GM23338 (cell line): ENCODE measurements at regions not wholly inside any gene's neighbourhood (a gene's known extent, or its start where the extent isn't known, plus 50 kb on each side); places are given as distances from the start of the nearest gene placed in this dataset.

Source experiments
- ATAC-seq: fragments of 200-7000 bp; cut with Tn5 transposase; 3 replicates; pipeline ENCODE4 v1.9.1; 2020
- DNase-seq: peaks from one replicate; pipeline ENCODE4 v3.0.0-alpha.2; 2015; ENCODE audit warnings: low spot score
- H2AFZ ChIP-seq: fragments of 200-600 bp; sonication (generic); 2 replicates; pipeline ENCODE4 v1.8.0; 2016; ENCODE audit warnings: antibody characterized with exemption, mild to moderate bottlenecking, moderate library complexity
- H3F3A ChIP-seq: fragments of 200-600 bp; sonication (generic); replicated peaks from 2 replicates; pipeline ENCODE4 v1.8.0; 2017; ENCODE audit warnings: antibody characterized with exemption, mixed run types, low read depth
- H3K27ac ChIP-seq: fragments of 200-600 bp; sonication (generic); 2 replicates; pipeline ENCODE4 v1.6.1; 2016; ENCODE audit warnings: low read depth
- H3K27me3 ChIP-seq: fragments of 200-600 bp; sonication (generic); 2 replicates; pipeline ENCODE4 v1.8.0; 2016; ENCODE audit warnings: mild to moderate bottlenecking, mixed run types, moderate library complexity; ENCODE audit not compliant: insufficient read depth
- H3K36me3 ChIP-seq: fragments of 200-600 bp; sonication (generic); 2 replicates; pipeline ENCODE4 v1.8.0; 2016; ENCODE audit warnings: mild to moderate bottlenecking; ENCODE audit not compliant: insufficient read depth
- H3K4me1 ChIP-seq: fragments of 200-600 bp; sonication (generic); 2 replicates; pipeline ENCODE4 v1.8.0; 2016; ENCODE audit warnings: mild to moderate bottlenecking, moderate library complexity; ENCODE audit not compliant: insufficient read depth
- H3K4me2 ChIP-seq: fragments of 200-600 bp; sonication (generic); 2 replicates; pipeline ENCODE4 v1.7.1; 2017; ENCODE audit warnings: mixed run types
- H3K4me3 ChIP-seq: fragments of 200-600 bp; sonication (generic); 2 replicates; pipeline ENCODE4 v1.6.1; 2016; ENCODE audit warnings: mixed run types
- H3K79me2 ChIP-seq: fragments of 200-600 bp; sonication (generic); replicated peaks from 2 replicates; pipeline ENCODE4 v1.8.0; 2017; ENCODE audit warnings: mild to moderate bottlenecking; ENCODE audit not compliant: insufficient read depth
- H3K9me2 ChIP-seq: fragments of 200-600 bp; sonication (generic); 2 replicates; pipeline ENCODE4 v1.8.0; 2017; ENCODE audit not compliant: insufficient read depth
- H4K20me1 ChIP-seq: fragments of 200-600 bp; sonication (generic); replicated peaks from 2 replicates; pipeline ENCODE4 v1.8.0; 2017; ENCODE audit warnings: mild to moderate bottlenecking; ENCODE audit not compliant: insufficient read depth
- H3K27ac Mint-ChIP-seq: 2 replicates; pipeline ENCODE4 v1.8.0; 2020; ENCODE audit warnings: inconsistent platforms, mild to moderate bottlenecking, moderate library complexity, mixed read lengths
- H3K27me3 Mint-ChIP-seq: 3 replicates; pipeline ENCODE4 v1.8.0; 2022; ENCODE audit warnings: low read depth, mild to moderate bottlenecking, moderate library complexity, mixed read lengths, inconsistent platforms; ENCODE audit not compliant: insufficient read depth, poor library complexity
- H3K36me3 Mint-ChIP-seq: 3 replicates; pipeline ENCODE4 v1.8.0; 2021; ENCODE audit warnings: low read depth, mild to moderate bottlenecking, inconsistent platforms, moderate library complexity, mixed read lengths
- H3K4me1 Mint-ChIP-seq: 3 replicates; pipeline ENCODE4 v1.8.0; 2020; ENCODE audit warnings: mild to moderate bottlenecking, inconsistent platforms, mixed read lengths
- H3K4me3 Mint-ChIP-seq: 3 replicates; pipeline ENCODE4 v1.8.0; 2021; ENCODE audit warnings: moderate library complexity, mild to moderate bottlenecking, inconsistent platforms, mixed read lengths
- H3K9me3 Mint-ChIP-seq: 3 replicates; pipeline ENCODE4 v1.8.0; 2020; ENCODE audit warnings: moderate library complexity, mild to moderate bottlenecking, inconsistent platforms, mixed read lengths
- ETS1 ChIP-seq: IDR thresholded peaks from 2 replicates; pipeline ENCODE4 v1.6.1; 2016; ENCODE audit warnings: antibody characterized with exemption
- EZH2 ChIP-seq: fragments of 200-600 bp; sonication (generic); IDR thresholded peaks from one replicate; pipeline ENCODE4 v1.8.0; 2017; ENCODE audit warnings: antibody characterized with exemption, mild to moderate bottlenecking, low read depth; ENCODE audit not compliant: unreplicated experiment
- EZH2phosphoT487 ChIP-seq: fragments of 200-600 bp; sonication (generic); IDR thresholded peaks from one replicate; pipeline ENCODE4 v1.8.1; 2018; ENCODE audit warnings: antibody characterized with exemption; ENCODE audit not compliant: unreplicated experiment
- NANOG ChIP-seq: IDR thresholded peaks from 2 replicates; pipeline ENCODE4 v1.6.1; 2016; ENCODE audit warnings: antibody characterized with exemption, borderline replicate concordance
- REST ChIP-seq: IDR thresholded peaks from one replicate; pipeline ENCODE4 v1.6.1; 2018; ENCODE audit warnings: antibody characterized with exemption; ENCODE audit not compliant: unreplicated experiment
- TF ChIP-seq, protein P1 (sequence below): fragments of 250-450 bp; sonication (Bioruptor Pico); IDR thresholded peaks from 2 replicates; pipeline ENCODE4 v1.5.0; 2020; ENCODE audit warnings: mild to moderate bottlenecking, moderate library complexity

- Histone ChIP-seq H3K4me1 (no peaks in the 10 kb centered on the region), H3K4me2 (no peak overlapping the region), H4K20me1 (no peaks in the 10 kb centered on the region), H3K27ac (no peak overlapping the region), H3F3A (no peaks in the 10 kb centered on the region), H3K79me2 (no peaks in the 10 kb centered on the region), H3K27me3 (no peaks in the 10 kb centered on the region), H3K4me3 (no peak overlapping the region), H3K9me2 (no peaks in the 10 kb centered on the region), H2AFZ (no peak overlapping the region), H3K36me3 (peaks cover 5% of the 10 kb centered on the region; the same call in 1 of the 2 replicates)
- H3K4me1 Mint-ChIP-seq, result peaks cover 5% of the 10 kb centered on the region
- H3K4me3 Mint-ChIP-seq, result no peak overlapping the region
- peaks cover 84% of the 10 kb centered on the region for H3K9me3 Mint-ChIP-seq
- H3K27ac Mint-ChIP-seq, result no peak overlapping the region
- ATAC-seq, result no peak
- DNase-seq, result no peak
- H3K36me3 Mint-ChIP-seq, result peaks cover 7% of the 10 kb centered on the region
- no peak for TF ChIP-seq REST
- peaks cover 2% of the 10 kb centered on the region for H3K27me3 Mint-ChIP-seq
Observed at GRCh38 chr3:5579946-5580345, 392.4 kb downstream of the EDEM1 start.

DNA sequence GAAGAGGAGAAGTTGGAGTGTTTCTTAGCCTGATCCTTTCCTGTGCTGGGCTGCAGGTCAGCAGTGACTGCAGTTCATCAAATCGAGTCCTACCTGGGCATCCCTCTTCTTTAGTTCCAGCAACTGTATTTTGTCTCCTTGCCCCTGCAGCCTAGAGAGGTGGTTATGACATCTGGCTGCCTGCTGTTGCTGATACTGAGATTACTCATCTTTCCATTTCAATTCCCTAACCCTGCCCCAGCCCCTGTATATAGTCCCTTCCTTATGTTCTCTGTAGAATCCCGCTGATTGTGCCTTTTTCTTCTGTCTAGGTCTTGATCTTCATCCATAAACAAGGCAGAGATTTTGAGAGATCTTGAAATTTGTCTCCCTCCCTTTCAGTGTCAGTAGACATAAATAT lies 393.3 kb downstream of the EDEM1 start:
- no peaks in the 10 kb centered on the region for H3K79me2 ChIP-seq
- peaks cover 7% of the 10 kb centered on the region for H3K36me3 Mint-ChIP-seq
- H3F3A ChIP-seq, result no peaks in the 10 kb centered on the region
- no peaks in the 10 kb centered on the region for H3K9me2 ChIP-seq
- no peak overlapping the region for H3K4me3 Mint-ChIP-seq
- H4K20me1 ChIP-seq, result no peaks in the 10 kb centered on the region
- H2AFZ ChIP-seq, result no peak overlapping the region
- H3K4me3 ChIP-seq, result no peak overlapping the region
- H3K27me3 ChIP-seq, result no peaks in the 10 kb centered on the region
- no peak overlapping the region for H3K4me2 ChIP-seq
- ATAC-seq (no peak), DNase-seq (no peak)
- TF ChIP-seq EZH2phosphoT487, result no peak
- TF ChIP-seq EZH2, result no peak
- no peak overlapping the region for H3K27ac Mint-ChIP-seq
- H3K36me3 ChIP-seq, result peaks cover 5% of the 10 kb centered on the region; the same call in 1 of the 2 replicates
- peaks cover 80% of the 10 kb centered on the region for H3K9me3 Mint-ChIP-seq
- no peak overlapping the region for H3K27ac ChIP-seq
- H3K4me1 Mint-ChIP-seq, result peaks cover 5% of the 10 kb centered on the region
- H3K4me1 ChIP-seq, result no peaks in the 10 kb centered on the region
- H3K27me3 Mint-ChIP-seq, result peaks cover 2% of the 10 kb centered on the region

- Histone ChIP-seq H4K20me1 (no peaks in the 10 kb centered on the region), H3K79me2 (no peaks in the 10 kb centered on the region), H3K4me3 (no peak overlapping the region), H2AFZ (no peak overlapping the region), H3F3A (no peaks in the 10 kb centered on the region), H3K27me3 (no peaks in the 10 kb centered on the region), H3K4me1 (no peaks in the 10 kb centered on the region), H3K36me3 (peaks cover 5% of the 10 kb centered on the region; the same call in 1 of the 2 replicates), H3K27ac (no peak overlapping the region), H3K4me2 (no peak overlapping the region), H3K9me2 (no peaks in the 10 kb centered on the region)
- H3K27me3 Mint-ChIP-seq, result peaks cover 2% of the 10 kb centered on the region
- ATAC-seq (no peak), DNase-seq (no peak)
- peaks cover 75% of the 10 kb centered on the region for H3K9me3 Mint-ChIP-seq
- H3K36me3 Mint-ChIP-seq, result peaks cover 7% of the 10 kb centered on the region
- no peak overlapping the region for H3K27ac Mint-ChIP-seq
- H3K4me3 Mint-ChIP-seq, result no peak overlapping the region
- peaks cover 5% of the 10 kb centered on the region for H3K4me1 Mint-ChIP-seq
- TF ChIP-seq, protein P1, sequence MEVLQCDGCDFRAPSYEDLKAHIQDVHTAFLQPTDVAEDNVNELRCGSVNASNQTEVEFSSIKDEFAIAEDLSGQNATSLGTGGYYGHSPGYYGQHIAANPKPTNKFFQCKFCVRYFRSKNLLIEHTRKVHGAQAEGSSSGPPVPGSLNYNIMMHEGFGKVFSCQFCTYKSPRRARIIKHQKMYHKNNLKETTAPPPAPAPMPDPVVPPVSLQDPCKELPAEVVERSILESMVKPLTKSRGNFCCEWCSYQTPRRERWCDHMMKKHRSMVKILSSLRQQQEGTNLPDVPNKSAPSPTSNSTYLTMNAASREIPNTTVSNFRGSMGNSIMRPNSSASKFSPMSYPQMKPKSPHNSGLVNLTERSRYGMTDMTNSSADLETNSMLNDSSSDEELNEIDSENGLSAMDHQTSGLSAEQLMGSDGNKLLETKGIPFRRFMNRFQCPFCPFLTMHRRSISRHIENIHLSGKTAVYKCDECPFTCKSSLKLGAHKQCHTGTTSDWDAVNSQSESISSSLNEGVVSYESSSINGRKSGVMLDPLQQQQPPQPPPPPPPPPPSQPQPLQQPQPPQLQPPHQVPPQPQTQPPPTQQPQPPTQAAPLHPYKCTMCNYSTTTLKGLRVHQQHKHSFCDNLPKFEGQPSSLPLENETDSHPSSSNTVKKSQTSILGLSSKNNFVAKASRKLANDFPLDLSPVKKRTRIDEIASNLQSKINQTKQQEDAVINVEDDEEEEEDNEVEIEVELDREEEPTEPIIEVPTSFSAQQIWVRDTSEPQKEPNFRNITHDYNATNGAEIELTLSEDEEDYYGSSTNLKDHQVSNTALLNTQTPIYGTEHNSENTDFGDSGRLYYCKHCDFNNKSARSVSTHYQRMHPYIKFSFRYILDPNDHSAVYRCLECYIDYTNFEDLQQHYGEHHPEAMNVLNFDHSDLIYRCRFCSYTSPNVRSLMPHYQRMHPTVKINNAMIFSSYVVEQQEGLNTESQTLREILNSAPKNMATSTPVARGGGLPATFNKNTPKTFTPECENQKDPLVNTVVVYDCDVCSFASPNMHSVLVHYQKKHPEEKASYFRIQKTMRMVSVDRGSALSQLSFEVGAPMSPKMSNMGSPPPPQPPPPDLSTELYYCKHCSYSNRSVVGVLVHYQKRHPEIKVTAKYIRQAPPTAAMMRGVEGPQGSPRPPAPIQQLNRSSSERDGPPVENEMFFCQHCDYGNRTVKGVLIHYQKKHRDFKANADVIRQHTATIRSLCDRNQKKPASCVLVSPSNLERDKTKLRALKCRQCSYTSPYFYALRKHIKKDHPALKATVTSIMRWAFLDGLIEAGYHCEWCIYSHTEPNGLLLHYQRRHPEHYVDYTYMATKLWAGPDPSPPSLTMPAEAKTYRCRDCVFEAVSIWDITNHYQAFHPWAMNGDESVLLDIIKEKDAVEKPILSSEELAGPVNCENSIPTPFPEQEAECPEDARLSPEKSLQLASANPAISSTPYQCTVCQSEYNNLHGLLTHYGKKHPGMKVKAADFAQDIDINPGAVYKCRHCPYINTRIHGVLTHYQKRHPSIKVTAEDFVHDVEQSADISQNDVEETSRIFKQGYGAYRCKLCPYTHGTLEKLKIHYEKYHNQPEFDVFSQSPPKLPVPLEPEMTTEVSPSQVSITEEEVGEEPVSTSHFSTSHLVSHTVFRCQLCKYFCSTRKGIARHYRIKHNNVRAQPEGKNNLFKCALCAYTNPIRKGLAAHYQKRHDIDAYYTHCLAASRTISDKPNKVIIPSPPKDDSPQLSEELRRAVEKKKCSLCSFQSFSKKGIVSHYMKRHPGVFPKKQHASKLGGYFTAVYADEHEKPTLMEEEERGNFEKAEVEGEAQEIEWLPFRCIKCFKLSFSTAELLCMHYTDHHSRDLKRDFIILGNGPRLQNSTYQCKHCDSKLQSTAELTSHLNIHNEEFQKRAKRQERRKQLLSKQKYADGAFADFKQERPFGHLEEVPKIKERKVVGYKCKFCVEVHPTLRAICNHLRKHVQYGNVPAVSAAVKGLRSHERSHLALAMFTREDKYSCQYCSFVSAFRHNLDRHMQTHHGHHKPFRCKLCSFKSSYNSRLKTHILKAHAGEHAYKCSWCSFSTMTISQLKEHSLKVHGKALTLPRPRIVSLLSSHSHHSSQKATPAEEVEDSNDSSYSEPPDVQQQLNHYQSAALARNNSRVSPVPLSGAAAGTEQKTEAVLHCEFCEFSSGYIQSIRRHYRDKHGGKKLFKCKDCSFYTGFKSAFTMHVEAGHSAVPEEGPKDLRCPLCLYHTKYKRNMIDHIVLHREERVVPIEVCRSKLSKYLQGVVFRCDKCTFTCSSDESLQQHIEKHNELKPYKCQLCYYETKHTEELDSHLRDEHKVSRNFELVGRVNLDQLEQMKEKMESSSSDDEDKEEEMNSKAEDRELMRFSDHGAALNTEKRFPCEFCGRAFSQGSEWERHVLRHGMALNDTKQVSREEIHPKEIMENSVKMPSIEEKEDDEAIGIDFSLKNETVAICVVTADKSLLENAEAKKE (CRISPR knock-in tag), result no peak
- TF ChIP-seq NANOG (no peak), ETS1 (no peak), EZH2 (no peak)
Observed at GRCh38 chr3:5581743-5582142, 394.2 kb downstream of the EDEM1 start.
